A673 (cell line): ENCODE measurements at regions not wholly inside any gene's neighbourhood (a gene's known extent, or its start where the extent isn't known, plus 50 kb on each side); places are given as distances from the start of the nearest gene placed in this dataset.

ENCODE experiments used
- BruUV-seq: library from RNA; stranded (reverse); fragments of 400-500 nt; replicated peaks from 2 replicates; lab custom pipeline; 2021; lab: Mats Ljungman, UMichigan
- CTCF ChIA-PET: fragments of 300-600 bp; sonication (Branson Sonifier 250); formaldehyde crosslinking; loops from one replicate; lab custom pipeline; 2022; ENCODE audit warnings: antibody characterized with exemption; lab: Charles Lee
- POLR2A ChIA-PET: fragments of 300-600 bp; sonication (Branson Sonifier 250); formaldehyde crosslinking; loops from one replicate; lab custom pipeline; 2022; ENCODE audit warnings: antibody characterized with exemption; ENCODE audit not compliant: low non-redundant PET; lab: Charles Lee
- DNase-seq: peaks from one replicate; pipeline ENCODE4 v3.0.0-alpha.2; 2015; ENCODE audit warnings: low spot score
- H3K27ac ChIP-seq: fragments of 200-600 bp; sonication (generic); 2 replicates; pipeline ENCODE4 v1.5.1; 2016; ENCODE audit warnings: mixed run types, low read depth, mild to moderate bottlenecking, mixed read lengths, antibody characterized with exemption, low read length; ENCODE audit not compliant: poor library complexity, severe bottlenecking
- H3K27me3 ChIP-seq: fragments of 200-600 bp; sonication (generic); replicated peaks from 2 replicates; pipeline ENCODE4 v1.6.1; 2017; ENCODE audit warnings: mixed run types, low read depth, mild to moderate bottlenecking, mixed read lengths, antibody characterized with exemption, low read length; ENCODE audit not compliant: insufficient read depth, poor library complexity
- H3K36me3 ChIP-seq: fragments of 200-600 bp; sonication (generic); 2 replicates; pipeline ENCODE4 v1.6.1; 2016; ENCODE audit warnings: mixed run types, mild to moderate bottlenecking, mixed read lengths, antibody characterized with exemption, low read length; ENCODE audit not compliant: insufficient read depth, poor library complexity, severe bottlenecking
- H3K4me1 ChIP-seq: fragments of 200-600 bp; sonication (generic); 2 replicates; pipeline ENCODE4 v1.6.1; 2017; ENCODE audit warnings: mixed run types, mild to moderate bottlenecking, mixed read lengths, antibody characterized with exemption, low read length; ENCODE audit not compliant: insufficient read depth, poor library complexity, severe bottlenecking
- H3K4me3 ChIP-seq: fragments of 200-600 bp; sonication (generic); 2 replicates; pipeline ENCODE4 v1.5.1; 2016; ENCODE audit warnings: low read depth, mixed run types, mild to moderate bottlenecking, mixed read lengths, low read length; ENCODE audit not compliant: poor library complexity, severe bottlenecking
- H3K9me3 ChIP-seq: fragments of 200-600 bp; sonication (generic); 2 replicates; pipeline ENCODE4 v1.6.1; 2016; ENCODE audit warnings: mixed run types, low read depth, mild to moderate bottlenecking, mixed read lengths, antibody characterized with exemption, low read length; ENCODE audit not compliant: poor library complexity, severe bottlenecking
- EZH2 ChIP-seq: fragments of 200-600 bp; sonication (generic); IDR thresholded peaks from 2 replicates; pipeline ENCODE4 v1.6.1; 2017; ENCODE audit warnings: borderline replicate concordance, low read depth, mild to moderate bottlenecking, mixed read lengths, antibody characterized with exemption, low read length; ENCODE audit not compliant: poor library complexity, severe bottlenecking
- intact Hi-C: fragments of 100-400 bp; cut with micrococcal nuclease; formaldehyde crosslinking; loops from one replicate; pipeline ENCODE4 v1.10.0; 2022; ENCODE audit not compliant: unreplicated experiment
- TF ChIP-seq, protein P1 (sequence below): fragments of 300-800, 200-600 bp; sonication (generic); conservative IDR thresholded peaks from 2 replicates; pipeline ENCODE4 v1.5.1; 2017; ENCODE audit warnings: low read depth, mild to moderate bottlenecking, antibody characterized with exemption, low read length, moderate library complexity, mixed read lengths

DNA sequence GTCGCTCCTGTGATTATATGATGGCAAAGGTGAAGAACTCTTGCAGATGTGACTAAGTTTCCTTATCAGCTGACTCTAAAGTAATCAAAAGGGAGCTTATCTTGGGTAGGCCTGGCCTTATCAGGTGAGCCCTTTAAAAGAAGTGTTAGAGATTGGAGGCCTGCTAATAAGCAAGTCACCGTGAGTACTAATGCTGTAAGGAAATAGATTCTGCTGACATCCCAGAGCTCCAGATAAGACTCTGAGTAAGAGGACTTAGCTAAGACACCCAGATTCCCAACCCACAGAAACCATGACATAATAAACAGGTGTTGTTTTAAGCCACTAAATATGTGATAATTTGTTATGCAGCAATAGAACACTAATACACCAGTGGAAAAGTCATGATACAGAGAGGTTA is 99.9 kb upstream of the FAM20A start:
- no peak for TF ChIP-seq EZH2
- TF ChIP-seq, protein P1, sequence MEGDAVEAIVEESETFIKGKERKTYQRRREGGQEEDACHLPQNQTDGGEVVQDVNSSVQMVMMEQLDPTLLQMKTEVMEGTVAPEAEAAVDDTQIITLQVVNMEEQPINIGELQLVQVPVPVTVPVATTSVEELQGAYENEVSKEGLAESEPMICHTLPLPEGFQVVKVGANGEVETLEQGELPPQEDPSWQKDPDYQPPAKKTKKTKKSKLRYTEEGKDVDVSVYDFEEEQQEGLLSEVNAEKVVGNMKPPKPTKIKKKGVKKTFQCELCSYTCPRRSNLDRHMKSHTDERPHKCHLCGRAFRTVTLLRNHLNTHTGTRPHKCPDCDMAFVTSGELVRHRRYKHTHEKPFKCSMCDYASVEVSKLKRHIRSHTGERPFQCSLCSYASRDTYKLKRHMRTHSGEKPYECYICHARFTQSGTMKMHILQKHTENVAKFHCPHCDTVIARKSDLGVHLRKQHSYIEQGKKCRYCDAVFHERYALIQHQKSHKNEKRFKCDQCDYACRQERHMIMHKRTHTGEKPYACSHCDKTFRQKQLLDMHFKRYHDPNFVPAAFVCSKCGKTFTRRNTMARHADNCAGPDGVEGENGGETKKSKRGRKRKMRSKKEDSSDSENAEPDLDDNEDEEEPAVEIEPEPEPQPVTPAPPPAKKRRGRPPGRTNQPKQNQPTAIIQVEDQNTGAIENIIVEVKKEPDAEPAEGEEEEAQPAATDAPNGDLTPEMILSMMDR, result no peak
- Histone ChIP-seq H3K4me1 (no peaks in the 10 kb centered on the region), H3K27ac (no peak overlapping the region), H3K4me3 (no peak overlapping the region), H3K27me3 (no peaks in the 10 kb centered on the region), H3K9me3 (no peaks in the 10 kb centered on the region), H3K36me3 (no peaks in the 10 kb centered on the region)
- DNase-seq, result no peak
- intact Hi-C loops, result no loop called here
- ChIA-PET POLR2A (no interaction called here), CTCF (no interaction called here)
- BruUV-seq, result no TSS peak

DNA sequence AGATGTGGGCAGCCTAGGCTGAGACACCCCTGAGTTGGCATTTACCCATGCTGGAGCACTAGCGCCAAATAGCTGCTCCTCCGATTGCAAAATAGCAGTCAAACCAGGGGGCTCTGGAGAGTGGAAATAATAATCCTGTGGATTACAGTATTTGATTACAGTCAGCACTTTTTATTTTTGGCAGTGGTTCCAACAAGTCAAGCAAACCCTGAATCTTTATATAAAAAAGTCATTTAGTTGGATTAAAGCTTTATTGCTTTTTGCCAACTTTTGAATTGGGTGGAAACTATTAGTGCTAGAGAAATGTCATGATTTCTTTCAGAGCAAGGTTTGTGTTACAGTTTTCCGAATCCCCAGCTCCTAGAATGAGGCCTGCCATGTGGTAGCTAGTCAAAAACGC is 99.3 kb upstream of the FAM20A start:
- TF ChIP-seq, protein P1, result no peak
- TF ChIP-seq EZH2, result no peak
- no TSS peak for BruUV-seq
- POLR2A ChIA-PET, result no interaction called here

DNA sequence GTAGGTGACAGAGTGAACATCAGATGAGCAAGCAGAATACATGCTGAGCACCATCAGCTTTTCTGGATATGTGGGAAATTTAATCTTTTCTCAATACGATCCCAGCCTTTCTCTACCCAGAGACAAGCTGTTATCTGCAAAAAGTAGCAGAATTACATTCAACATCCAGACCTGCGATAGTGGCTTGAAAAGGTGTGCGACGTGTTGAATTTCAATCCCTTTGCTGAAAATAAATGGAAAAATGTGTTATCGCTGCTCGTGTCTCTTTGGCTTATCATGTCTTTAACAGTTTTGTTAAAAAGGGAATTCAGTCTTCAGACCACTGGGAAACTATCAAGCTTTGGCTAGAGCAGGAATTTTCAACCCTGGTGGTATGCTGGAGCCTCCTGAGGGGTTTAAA is 98.8 kb upstream of the FAM20A start:
- ChIA-PET CTCF (no interaction called here), POLR2A (no interaction called here)
- Histone ChIP-seq H3K4me1 (no peaks in the 10 kb centered on the region), H3K9me3 (no peaks in the 10 kb centered on the region), H3K27me3 (no peaks in the 10 kb centered on the region), H3K4me3 (no peak overlapping the region), H3K27ac (no peak overlapping the region), H3K36me3 (no peaks in the 10 kb centered on the region)
- no peak for TF ChIP-seq EZH2
- TF ChIP-seq, protein P1, result no peak
- intact Hi-C loops, result no loop called here
- no TSS peak for BruUV-seq
- DNase-seq, result no peak

More for the DNA sequence above, 99.3 kb upstream of the FAM20A start:
- Histone ChIP-seq H3K27ac (no peak overlapping the region), H3K36me3 (no peaks in the 10 kb centered on the region), H3K27me3 (no peaks in the 10 kb centered on the region), H3K4me1 (no peaks in the 10 kb centered on the region), H3K4me3 (no peak overlapping the region), H3K9me3 (no peaks in the 10 kb centered on the region)
- DNase-seq, result no peak
- intact Hi-C loops, result no loop called here
- CTCF ChIA-PET, result no interaction called here
